Activated CD8-positive, alpha-beta memory T cell treated with anti-CD3 and anti-CD28 coated beads, Interleukin-2, amount 10 ng/mL, durations not matched to agents 7 days and 5 days (primary cell): ENCODE measurements at regions not wholly inside any gene's neighbourhood (a gene's known extent, or its start where the extent isn't known, plus 50 kb on each side); places are given as distances from the start of the nearest gene placed in this dataset.
"Not testable (repeated sequence)": the region's sequence is repeated elsewhere in the genome, so short reads cannot be mapped to it uniquely, and the experiment has no call there.

ENCODE experiments used
- ATAC-seq: fragments of 150-1000 bp; cut with Tn5 transposase; one replicate; pipeline ENCODE4 v1.10.0; 2021; ENCODE audit warnings: moderate library complexity
- CTCF ChIA-PET: fragments of 350-600 bp; sonication (Branson Sonifier 250); formaldehyde crosslinking; loops from one replicate; lab custom pipeline; 2021; ENCODE audit warnings: antibody characterized with exemption; lab: Charles Lee
- DNase-seq: peaks from one replicate; pipeline ENCODE4 v3.0.0-alpha.2; 2020
- H3K27ac Mint-ChIP-seq: one replicate; pipeline ENCODE4 v1.8.0; 2021; ENCODE audit warnings: mild to moderate bottlenecking, mixed read lengths
- H3K27me3 Mint-ChIP-seq: one replicate; pipeline ENCODE4 v1.8.0; 2021; ENCODE audit warnings: mixed read lengths
- H3K36me3 Mint-ChIP-seq: one replicate; pipeline ENCODE4 v1.8.0; 2021; ENCODE audit warnings: mild to moderate bottlenecking, mixed read lengths
- H3K4me1 Mint-ChIP-seq: one replicate; pipeline ENCODE4 v1.8.0; 2021; ENCODE audit warnings: mixed read lengths
- H3K4me3 Mint-ChIP-seq: one replicate; pipeline ENCODE4 v1.8.0; 2021; ENCODE audit warnings: mild to moderate bottlenecking, moderate library complexity, mixed read lengths
- H3K9me3 Mint-ChIP-seq: one replicate; pipeline ENCODE4 v1.8.0; 2022; ENCODE audit warnings: low read depth, mixed read lengths

DNA sequence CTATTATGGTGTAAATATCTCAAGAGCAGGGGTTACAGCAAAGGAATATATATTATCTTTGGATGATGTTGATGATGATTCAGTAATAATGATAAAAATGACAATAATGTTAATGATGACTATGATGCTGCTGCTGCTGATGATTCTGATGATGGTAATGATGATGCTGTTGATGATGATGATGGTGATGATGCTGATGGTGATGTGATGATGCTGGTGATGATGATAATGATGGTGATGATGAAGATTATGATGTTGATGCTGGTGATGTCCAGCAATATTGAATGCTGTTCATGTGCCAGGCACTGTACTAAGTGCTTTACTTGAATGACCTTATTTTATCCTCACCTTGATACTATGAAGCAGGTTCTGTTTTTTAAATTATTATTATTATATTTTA lies 226.0 kb upstream of the ANKH start:
- no peak overlapping the region for H3K4me3 Mint-ChIP-seq
- DNase-seq (no peak), ATAC-seq (no peak)
- no peak overlapping the region for H3K27ac Mint-ChIP-seq
- peaks cover 4% of the 10 kb centered on the region for H3K9me3 Mint-ChIP-seq
- CTCF ChIA-PET = no interaction called here
- no peaks in the 10 kb centered on the region for H3K36me3 Mint-ChIP-seq
- no peaks in the 10 kb centered on the region for H3K27me3 Mint-ChIP-seq
- no peaks in the 10 kb centered on the region for H3K4me1 Mint-ChIP-seq

DNA sequence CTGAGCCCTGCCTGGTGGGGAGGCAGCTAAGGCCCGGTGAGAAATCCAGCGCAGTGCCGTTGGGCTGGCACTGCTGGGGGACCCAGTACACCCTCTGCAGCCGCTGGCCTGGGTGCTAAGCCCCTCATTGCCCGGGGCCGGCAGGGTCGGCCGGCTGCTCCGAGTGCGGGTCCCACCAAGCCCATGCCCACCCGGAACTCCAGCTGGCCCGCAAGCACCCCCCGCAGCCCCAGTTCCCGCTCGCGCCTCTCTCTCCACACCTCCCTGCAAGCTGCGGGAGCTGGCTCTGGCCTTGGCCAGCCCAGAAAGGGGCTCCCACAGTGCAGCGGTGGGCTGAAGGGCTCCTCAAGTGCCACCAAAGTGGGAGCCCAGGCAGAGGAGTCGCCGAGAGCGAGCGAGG lies 225.1 kb upstream of the ANKH start:
- H3K4me3 Mint-ChIP-seq, H3K27ac Mint-ChIP-seq, CTCF ChIA-PET, DNase-seq, H3K4me1 Mint-ChIP-seq, ATAC-seq, H3K36me3 Mint-ChIP-seq, H3K27me3 Mint-ChIP-seq, H3K9me3 Mint-ChIP-seq: not testable (repeated sequence)

DNA sequence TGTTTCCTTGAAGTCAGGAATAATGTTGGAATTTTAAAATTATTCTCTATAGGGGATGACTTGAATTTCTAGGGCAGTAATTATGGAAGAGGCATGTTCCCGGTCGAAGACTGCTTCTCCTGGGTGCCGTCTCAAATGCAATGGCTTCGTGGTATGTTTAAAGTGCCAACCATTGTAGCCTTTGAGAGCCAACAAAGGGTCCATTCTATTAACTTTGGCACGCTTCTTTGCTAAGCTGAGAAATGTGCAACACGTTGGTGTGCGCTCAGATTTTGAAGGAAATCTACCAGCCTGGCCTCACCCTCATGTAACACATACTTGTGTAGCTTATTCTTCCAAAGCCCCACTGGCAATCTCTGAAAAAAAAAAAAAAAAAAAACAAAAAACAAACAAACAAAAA lies 221.2 kb upstream of the ANKH start:
- H3K27me3 Mint-ChIP-seq = no peaks in the 10 kb centered on the region
- H3K4me3 Mint-ChIP-seq = no peak overlapping the region
- CTCF ChIA-PET = no interaction called here
- no peaks in the 10 kb centered on the region for H3K4me1 Mint-ChIP-seq
- H3K36me3 Mint-ChIP-seq = no peaks in the 10 kb centered on the region
- ATAC-seq (no peak), DNase-seq (no peak)
- peaks cover 4% of the 10 kb centered on the region for H3K9me3 Mint-ChIP-seq
- H3K27ac Mint-ChIP-seq = no peak overlapping the region

DNA sequence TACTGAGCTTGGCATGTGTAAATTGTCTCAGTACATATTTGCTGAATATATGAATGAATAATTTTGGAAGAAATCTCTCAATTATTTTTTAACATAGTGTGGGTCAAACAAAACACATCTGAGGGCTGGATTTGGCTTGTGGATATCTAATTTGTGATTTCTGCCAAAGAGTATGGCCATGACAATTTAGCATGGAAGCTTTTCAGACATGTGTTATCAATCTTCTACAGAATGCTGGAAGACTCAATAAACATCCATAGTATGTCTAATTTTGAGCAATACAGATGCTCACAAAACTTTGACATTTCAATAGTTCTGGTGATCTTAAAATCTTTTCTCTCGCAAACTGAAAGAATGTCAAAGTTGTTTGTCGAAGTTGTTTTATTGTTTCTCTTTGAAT lies 214.1 kb upstream of the ANKH start:
- no peak for DNase-seq
- H3K27me3 Mint-ChIP-seq = no peaks in the 10 kb centered on the region
- H3K4me3 Mint-ChIP-seq = no peak overlapping the region
- H3K9me3 Mint-ChIP-seq = no peaks in the 10 kb centered on the region
- H3K27ac Mint-ChIP-seq = no peak overlapping the region
- H3K4me1 Mint-ChIP-seq = no peaks in the 10 kb centered on the region
- CTCF ChIA-PET = no interaction called here
- H3K36me3 Mint-ChIP-seq = no peaks in the 10 kb centered on the region
- ATAC-seq = no peak

DNA sequence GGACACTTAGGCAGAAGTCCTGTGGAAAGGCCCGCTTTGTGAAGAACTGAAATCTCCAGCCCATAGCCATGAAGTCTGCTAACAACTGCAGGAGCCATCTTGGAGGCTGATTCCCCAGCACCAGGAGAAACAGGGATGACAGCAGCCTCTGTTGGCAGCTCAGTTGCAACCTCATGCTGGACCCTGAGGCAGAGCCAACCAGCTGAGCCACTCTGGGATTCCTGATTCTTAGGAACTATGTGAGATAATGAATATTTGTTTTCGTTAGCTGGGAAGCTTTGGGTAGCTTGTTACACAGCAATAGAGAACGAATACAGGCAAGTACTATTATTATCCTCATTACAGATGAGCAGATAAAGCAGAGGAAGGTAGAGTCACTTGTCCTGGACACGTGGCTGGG lies 210.5 kb upstream of the ANKH start:
- CTCF ChIA-PET = interaction anchor here (0.8 kb wide), 1 partner anchor 42 kb away, joined by 3 read pairs; no protein-coding TSS in a partner anchor
- ATAC-seq (no peak), DNase-seq (no peak)
- no peaks in the 10 kb centered on the region for H3K27me3 Mint-ChIP-seq
- no peaks in the 10 kb centered on the region for H3K4me1 Mint-ChIP-seq
- no peaks in the 10 kb centered on the region for H3K36me3 Mint-ChIP-seq
- H3K9me3 Mint-ChIP-seq = no peaks in the 10 kb centered on the region
- H3K27ac Mint-ChIP-seq = no peak overlapping the region
- no peak overlapping the region for H3K4me3 Mint-ChIP-seq

DNA sequence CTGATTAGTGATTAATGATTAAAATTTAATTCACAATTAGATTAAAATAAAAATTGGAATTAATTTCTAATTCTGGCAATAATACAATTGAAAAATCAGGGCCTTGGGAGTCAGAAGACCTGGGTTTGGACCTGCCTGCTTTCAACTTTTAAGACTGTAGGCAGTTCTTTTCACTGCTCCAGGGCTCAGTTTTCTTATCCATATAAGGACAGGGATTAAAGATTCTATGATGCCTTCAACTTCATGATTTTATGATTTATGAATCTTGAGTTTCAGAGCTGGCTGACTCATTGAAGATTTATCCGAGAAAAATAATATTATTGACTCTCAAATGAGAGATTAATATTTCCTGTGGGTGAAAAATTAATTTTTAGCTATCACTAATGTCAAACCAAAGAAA lies 208.6 kb upstream of the ANKH start:
- Mint-ChIP-seq H3K27ac (no peak overlapping the region), H3K4me3 (no peak overlapping the region), H3K36me3 (no peaks in the 10 kb centered on the region), H3K4me1 (no peaks in the 10 kb centered on the region), H3K9me3 (no peaks in the 10 kb centered on the region), H3K27me3 (no peaks in the 10 kb centered on the region)
- CTCF ChIA-PET = no interaction called here
- DNase-seq = no peak
- no peak for ATAC-seq

DNA sequence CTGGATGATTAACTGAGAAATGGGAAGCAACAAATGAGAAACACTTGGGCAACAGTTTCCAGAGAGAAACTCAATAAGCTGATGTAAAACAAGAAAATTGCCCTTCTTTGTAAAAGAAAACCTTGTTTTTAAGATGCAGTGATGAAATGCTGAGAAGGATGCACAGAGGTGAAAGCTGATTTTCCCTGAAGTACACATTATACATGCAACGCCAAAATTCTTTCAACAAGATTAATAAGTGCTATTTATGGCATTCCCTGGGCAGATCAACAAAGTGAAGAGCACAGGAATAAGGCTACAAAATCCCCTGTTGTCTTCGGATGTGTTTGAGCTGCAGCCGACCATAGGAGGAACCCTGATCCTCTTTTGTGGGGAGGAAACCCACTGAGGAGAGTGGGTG lies 208.0 kb upstream of the ANKH start:
- CTCF ChIA-PET = no interaction called here
- no peak for DNase-seq
- Mint-ChIP-seq H3K4me1 (no peaks in the 10 kb centered on the region), H3K27me3 (no peaks in the 10 kb centered on the region), H3K9me3 (no peaks in the 10 kb centered on the region), H3K4me3 (no peak overlapping the region), H3K27ac (no peak overlapping the region), H3K36me3 (no peaks in the 10 kb centered on the region)
- ATAC-seq = no peak

DNA sequence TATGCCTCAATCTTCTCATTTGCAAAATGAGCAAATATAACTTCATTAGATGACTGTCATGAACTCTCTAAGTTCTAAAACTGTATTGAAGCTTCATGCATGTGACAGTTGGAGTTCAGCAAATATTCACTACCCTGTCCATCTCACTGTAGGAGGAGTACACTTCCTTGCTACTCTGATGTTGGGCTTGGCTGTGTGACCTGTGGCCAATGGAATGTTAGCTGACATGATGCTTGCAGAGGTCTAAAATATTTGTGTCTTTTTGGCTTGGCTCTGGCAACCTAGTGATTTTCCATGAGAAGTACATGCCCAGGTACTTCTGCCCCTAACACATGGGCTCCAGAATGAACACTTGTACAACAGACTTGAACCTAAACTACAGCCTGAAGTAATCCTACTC lies 203.1 kb upstream of the ANKH start:
- no peak overlapping the region for H3K27ac Mint-ChIP-seq
- H3K9me3 Mint-ChIP-seq = no peaks in the 10 kb centered on the region
- no peaks in the 10 kb centered on the region for H3K27me3 Mint-ChIP-seq
- no peaks in the 10 kb centered on the region for H3K36me3 Mint-ChIP-seq
- no peak overlapping the region for H3K4me3 Mint-ChIP-seq
- CTCF ChIA-PET = no interaction called here
- no peaks in the 10 kb centered on the region for H3K4me1 Mint-ChIP-seq
- ATAC-seq = no peak
- no peak for DNase-seq

DNA sequence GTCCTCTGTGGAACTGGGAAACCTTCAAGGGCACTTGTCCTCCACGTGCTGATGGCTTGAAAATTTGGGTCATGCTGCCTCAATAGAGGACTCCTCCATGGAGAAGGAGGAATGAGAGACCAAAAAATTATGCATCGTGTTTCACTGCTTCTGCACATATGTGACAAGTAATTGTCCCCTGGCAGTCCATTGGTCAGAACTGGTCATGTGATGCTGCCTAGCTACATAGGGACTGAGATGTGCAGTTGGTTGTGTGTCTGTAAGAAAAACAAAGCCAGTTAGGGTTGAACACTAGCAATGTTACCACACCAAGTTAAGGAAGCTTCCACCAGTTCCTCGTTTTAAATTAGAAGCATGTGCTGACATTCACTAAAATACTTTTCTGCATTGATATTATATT lies 201.9 kb upstream of the ANKH start:
- H3K36me3 Mint-ChIP-seq = no peaks in the 10 kb centered on the region
- H3K27ac Mint-ChIP-seq = no peak overlapping the region
- no peaks in the 10 kb centered on the region for H3K4me1 Mint-ChIP-seq
- DNase-seq (no peak), ATAC-seq (no peak)
- CTCF ChIA-PET = no interaction called here
- H3K9me3 Mint-ChIP-seq = no peaks in the 10 kb centered on the region
- H3K27me3 Mint-ChIP-seq = no peaks in the 10 kb centered on the region
- H3K4me3 Mint-ChIP-seq = no peak overlapping the region

DNA sequence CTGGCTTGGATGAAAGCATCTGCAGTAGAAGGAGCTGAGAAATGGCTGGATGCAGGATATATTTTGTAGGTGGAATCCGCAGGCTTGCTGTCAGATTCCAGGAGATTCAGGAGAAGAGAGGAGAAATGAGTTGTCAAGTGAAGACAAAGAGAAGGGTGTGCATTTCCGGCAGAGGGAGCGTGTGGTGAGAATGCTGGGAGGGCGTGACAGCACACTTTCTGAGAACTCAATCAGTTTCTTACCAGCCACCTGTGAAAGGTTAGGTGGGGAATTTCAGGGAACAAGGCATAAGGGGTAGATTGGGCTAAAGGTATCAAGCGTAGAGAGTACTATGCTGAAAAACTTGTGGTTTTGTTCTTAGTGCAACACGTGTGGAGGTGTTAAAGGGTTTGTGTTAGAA lies 199.3 kb upstream of the ANKH start:
- H3K27ac Mint-ChIP-seq = no peak overlapping the region
- no peak for DNase-seq
- no peaks in the 10 kb centered on the region for H3K4me1 Mint-ChIP-seq
- H3K36me3 Mint-ChIP-seq = no peaks in the 10 kb centered on the region
- no peak overlapping the region for H3K4me3 Mint-ChIP-seq
- H3K27me3 Mint-ChIP-seq = no peaks in the 10 kb centered on the region
- no peak for ATAC-seq
- CTCF ChIA-PET = no interaction called here
- no peaks in the 10 kb centered on the region for H3K9me3 Mint-ChIP-seq

DNA sequence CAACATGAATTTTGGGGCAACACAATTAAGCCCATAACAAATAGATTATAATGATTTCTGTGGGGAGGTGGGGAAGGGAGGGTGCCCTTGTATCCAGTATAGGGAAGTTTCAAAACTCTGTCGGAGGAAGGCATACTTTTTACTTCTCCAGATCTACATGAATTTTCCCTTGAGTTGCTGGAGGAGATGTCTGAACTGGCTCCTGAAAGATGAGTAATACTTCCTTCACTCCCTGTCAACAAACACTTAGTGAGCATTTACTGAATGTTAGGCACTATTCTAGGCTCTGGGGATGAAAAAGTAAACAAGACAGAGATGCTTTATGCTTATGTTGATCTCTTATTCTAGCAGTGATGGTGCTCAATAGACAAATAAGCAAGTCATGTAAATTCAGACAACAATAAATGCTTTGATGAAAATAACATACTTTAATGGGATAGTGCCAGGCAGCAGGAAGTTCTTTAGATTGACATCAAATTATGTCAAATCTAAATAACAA lies 197.9 kb upstream of the ANKH start:
- DNase-seq = no peak
- H3K27ac Mint-ChIP-seq = no peak overlapping the region
- no peaks in the 10 kb centered on the region for H3K4me1 Mint-ChIP-seq
- ATAC-seq = no peak
- no peak overlapping the region for H3K4me3 Mint-ChIP-seq
- no peaks in the 10 kb centered on the region for H3K9me3 Mint-ChIP-seq
- no peaks in the 10 kb centered on the region for H3K36me3 Mint-ChIP-seq
- CTCF ChIA-PET = no interaction called here
- no peaks in the 10 kb centered on the region for H3K27me3 Mint-ChIP-seq

DNA sequence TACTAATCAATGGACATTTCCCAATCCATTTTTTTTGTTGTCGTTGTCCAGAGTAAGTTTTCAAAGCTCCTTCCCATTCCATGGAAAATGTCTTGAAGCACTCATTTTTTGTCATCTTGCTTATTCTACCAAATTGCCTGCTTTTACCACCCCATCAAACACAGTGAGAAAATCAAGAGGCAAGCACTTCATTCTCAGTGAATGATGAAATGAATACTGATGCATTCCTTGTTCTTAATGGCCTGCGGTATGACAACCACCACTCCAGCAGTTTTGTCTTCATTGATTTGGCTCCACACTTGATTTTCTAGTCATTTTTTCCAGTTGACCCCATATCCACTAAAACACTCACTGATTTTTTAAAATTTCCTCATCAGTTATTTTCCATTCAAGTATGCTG lies 193.5 kb upstream of the ANKH start:
- no peaks in the 10 kb centered on the region for H3K9me3 Mint-ChIP-seq
- H3K4me3 Mint-ChIP-seq = no peak overlapping the region
- no peaks in the 10 kb centered on the region for H3K4me1 Mint-ChIP-seq
- CTCF ChIA-PET = no interaction called here
- no peak overlapping the region for H3K27ac Mint-ChIP-seq
- no peaks in the 10 kb centered on the region for H3K27me3 Mint-ChIP-seq
- no peak for DNase-seq
- no peak for ATAC-seq
- no peaks in the 10 kb centered on the region for H3K36me3 Mint-ChIP-seq

DNA sequence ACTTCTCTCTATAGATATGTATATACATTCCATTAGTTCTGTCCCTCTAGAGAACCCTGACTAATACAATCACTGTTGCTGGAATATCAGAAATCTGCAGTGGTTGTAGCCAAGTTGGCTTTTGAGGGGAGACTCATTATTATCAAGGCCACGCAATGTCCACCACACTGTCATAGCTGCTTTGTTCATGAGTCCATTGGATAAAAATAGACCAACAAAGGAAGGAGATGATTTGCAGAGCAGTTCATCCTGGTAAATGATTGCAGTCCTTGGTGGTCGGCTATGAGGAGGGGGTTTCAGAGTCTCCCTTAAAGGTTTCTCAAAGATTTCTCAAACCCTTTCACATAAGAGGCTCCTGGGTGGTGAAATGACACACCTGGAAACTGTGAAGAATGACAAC lies 192.8 kb upstream of the ANKH start:
- CTCF ChIA-PET = no interaction called here
- ATAC-seq (no peak), DNase-seq (no peak)
- Mint-ChIP-seq H3K27ac (no peak overlapping the region), H3K9me3 (no peaks in the 10 kb centered on the region), H3K4me1 (no peaks in the 10 kb centered on the region), H3K4me3 (no peak overlapping the region), H3K27me3 (no peaks in the 10 kb centered on the region), H3K36me3 (no peaks in the 10 kb centered on the region)

DNA sequence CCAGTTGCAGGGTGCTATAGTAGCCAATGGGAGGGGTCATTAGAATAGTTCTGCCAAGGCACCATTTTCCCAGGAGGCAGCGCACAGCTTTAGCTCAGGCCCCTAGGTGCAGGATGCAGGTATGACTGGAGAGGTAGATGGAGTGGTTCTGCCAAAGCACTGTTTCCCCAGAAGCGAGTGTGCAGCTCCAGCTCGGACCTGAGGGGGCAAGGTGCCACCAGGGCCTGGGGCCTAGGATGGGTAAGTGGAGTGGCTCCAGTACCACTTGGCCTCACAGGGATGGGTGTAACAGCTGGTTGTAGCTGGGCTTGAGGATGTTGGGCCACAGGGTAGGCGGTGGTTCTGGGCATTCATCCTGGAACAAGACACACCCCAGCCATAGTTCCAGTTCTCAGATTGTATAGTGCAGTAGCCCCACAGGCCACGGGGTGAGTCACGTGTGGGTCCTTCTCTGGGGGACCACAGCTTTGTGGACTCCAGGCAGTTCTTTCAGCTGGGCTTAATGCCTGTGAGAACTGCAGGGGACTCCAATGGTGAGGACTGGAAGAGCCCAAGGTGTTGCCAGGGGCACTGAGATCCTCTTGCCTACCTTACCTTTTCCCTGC lies 185.5 kb upstream of the ANKH start:
- Mint-ChIP-seq H3K4me3 (no peak overlapping the region), H3K36me3 (no peaks in the 10 kb centered on the region), H3K27ac (no peak overlapping the region), H3K27me3 (peaks cover 6% of the 10 kb centered on the region), H3K4me1 (no peaks in the 10 kb centered on the region), H3K9me3 (no peaks in the 10 kb centered on the region)
- CTCF ChIA-PET = no interaction called here
- ATAC-seq (no peak), DNase-seq (no peak)

DNA sequence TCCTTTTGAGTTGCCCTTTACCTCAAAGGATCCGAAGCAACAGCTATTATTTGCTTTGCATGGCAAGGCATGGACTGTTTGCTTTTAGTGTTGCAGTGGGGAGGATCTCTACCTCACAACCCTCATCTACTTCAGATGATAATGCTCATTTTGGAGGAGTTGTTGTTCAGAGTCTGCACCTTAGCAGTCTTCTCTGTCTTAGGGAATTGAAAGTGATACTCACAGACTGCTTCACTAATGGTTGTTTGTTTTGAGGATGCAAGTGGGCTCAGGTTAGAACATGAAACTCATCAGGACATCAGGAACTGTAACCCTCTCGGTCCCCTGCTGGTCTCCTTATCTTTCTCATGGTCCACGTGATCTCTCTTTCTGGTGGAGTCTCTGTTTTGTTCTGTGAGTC lies 172.9 kb upstream of the ANKH start:
- no peak overlapping the region for H3K4me3 Mint-ChIP-seq
- H3K27me3 Mint-ChIP-seq = peaks cover 8% of the 10 kb centered on the region
- peaks cover 2% of the 10 kb centered on the region for H3K4me1 Mint-ChIP-seq
- no peaks in the 10 kb centered on the region for H3K36me3 Mint-ChIP-seq
- DNase-seq = no peak
- no peak overlapping the region for H3K27ac Mint-ChIP-seq
- ATAC-seq = no peak
- CTCF ChIA-PET = no interaction called here
- H3K9me3 Mint-ChIP-seq = no peaks in the 10 kb centered on the region
